Calu3 (cell line): ENCODE measurements at regions not wholly inside any gene's neighbourhood (a gene's known extent, or its start where the extent isn't known, plus 50 kb on each side); places are given as distances from the start of the nearest gene placed in this dataset.

Experiments
- BruUV-seq: library from RNA; stranded (reverse); fragments of 400-500 nt; replicated peaks from 2 replicates; lab custom pipeline; 2021; lab: Mats Ljungman, UMichigan
- CTCF ChIA-PET: fragments of 300-600 bp; sonication (Branson Sonifier 250); formaldehyde crosslinking; loops from one replicate; lab custom pipeline; 2022; ENCODE audit warnings: antibody characterized with exemption; lab: Charles Lee
- DNase-seq: peaks from one replicate; pipeline ENCODE4 v3.0.0; 2022
- H3K27ac Mint-ChIP-seq: one replicate; pipeline ENCODE4 v1.8.0; 2022; ENCODE audit warnings: mixed read lengths; ENCODE audit not compliant: unreplicated experiment
- H3K27me3 Mint-ChIP-seq: one replicate; pipeline ENCODE4 v1.8.0; 2022; ENCODE audit warnings: mixed read lengths; ENCODE audit not compliant: unreplicated experiment
- H3K36me3 Mint-ChIP-seq: one replicate; pipeline ENCODE4 v1.8.0; 2022; ENCODE audit warnings: mild to moderate bottlenecking, moderate library complexity, mixed read lengths; ENCODE audit not compliant: insufficient read depth, unreplicated experiment
- H3K4me1 Mint-ChIP-seq: one replicate; pipeline ENCODE4 v1.8.0; 2022; ENCODE audit warnings: mild to moderate bottlenecking, low read depth, mixed read lengths; ENCODE audit not compliant: unreplicated experiment
- H3K4me3 Mint-ChIP-seq: one replicate; pipeline ENCODE4 v1.8.0; 2022; ENCODE audit warnings: mild to moderate bottlenecking, low read depth, moderate library complexity, mixed read lengths; ENCODE audit not compliant: unreplicated experiment
- H3K9me3 Mint-ChIP-seq: one replicate; pipeline ENCODE4 v1.8.0; 2022; ENCODE audit warnings: low read depth, mixed read lengths; ENCODE audit not compliant: unreplicated experiment
- intact Hi-C: fragments of 100-400 bp; cut with micrococcal nuclease; formaldehyde crosslinking; loops from one replicate; pipeline ENCODE4 v1.10.0; 2022; ENCODE audit not compliant: unreplicated experiment
- TF ChIP-seq, protein P1 (sequence below): fragments of 200-600 bp; IDR thresholded peaks from one replicate; pipeline ENCODE4 v1.8.0; 2022; ENCODE audit warnings: antibody characterized with exemption; ENCODE audit not compliant: unreplicated experiment

DNA sequence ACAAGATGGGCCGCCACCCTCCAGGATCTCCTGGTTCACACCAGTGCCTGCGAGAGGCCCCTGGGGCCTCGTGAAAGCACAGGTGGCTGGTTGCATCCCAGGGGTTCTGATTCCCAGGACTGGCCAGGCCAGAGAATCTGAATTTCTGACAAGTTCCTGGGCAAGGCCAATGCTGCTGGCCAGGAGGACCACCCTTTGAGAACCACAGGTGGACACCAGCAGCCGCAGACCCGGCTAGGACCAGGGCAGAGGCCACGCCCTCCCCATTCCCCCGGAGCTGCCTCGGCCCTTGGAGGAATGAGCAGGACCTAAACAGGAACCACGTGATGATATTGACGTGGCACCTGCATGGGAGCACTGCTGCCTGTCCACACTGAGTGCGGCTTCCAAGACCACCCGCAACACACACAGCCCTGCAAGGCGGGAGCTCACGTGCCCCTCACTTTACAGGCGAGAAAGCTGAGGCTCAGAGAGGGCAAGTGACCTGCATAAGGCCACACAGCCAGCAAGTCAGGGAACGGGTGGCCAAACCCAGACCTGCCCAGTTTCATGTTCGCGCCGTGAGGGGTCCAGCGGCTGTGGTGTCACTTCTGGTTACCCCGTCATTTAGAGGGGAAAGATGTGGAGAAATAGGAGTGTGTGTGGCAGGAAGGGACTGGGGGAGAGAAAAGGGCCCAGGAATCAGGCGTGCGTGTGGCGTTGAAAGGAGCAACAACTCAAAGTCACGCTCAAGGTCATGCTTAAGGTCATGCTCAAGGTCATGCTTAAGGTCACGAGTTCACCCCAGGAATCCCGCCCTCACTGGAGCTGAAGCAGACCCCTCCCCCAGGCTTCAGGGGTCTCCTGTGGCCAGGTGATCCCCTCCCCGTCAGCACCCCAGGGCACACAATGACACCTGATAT, 105.9 kb upstream of the IER5L start:
- CTCF ChIA-PET = no interaction called here
- TF ChIP-seq, protein P1, sequence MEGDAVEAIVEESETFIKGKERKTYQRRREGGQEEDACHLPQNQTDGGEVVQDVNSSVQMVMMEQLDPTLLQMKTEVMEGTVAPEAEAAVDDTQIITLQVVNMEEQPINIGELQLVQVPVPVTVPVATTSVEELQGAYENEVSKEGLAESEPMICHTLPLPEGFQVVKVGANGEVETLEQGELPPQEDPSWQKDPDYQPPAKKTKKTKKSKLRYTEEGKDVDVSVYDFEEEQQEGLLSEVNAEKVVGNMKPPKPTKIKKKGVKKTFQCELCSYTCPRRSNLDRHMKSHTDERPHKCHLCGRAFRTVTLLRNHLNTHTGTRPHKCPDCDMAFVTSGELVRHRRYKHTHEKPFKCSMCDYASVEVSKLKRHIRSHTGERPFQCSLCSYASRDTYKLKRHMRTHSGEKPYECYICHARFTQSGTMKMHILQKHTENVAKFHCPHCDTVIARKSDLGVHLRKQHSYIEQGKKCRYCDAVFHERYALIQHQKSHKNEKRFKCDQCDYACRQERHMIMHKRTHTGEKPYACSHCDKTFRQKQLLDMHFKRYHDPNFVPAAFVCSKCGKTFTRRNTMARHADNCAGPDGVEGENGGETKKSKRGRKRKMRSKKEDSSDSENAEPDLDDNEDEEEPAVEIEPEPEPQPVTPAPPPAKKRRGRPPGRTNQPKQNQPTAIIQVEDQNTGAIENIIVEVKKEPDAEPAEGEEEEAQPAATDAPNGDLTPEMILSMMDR = no peak
- intact Hi-C loops = no loop called here
- peaks cover 4% of the 10 kb centered on the region for H3K4me1 Mint-ChIP-seq
- no peaks in the 10 kb centered on the region for H3K9me3 Mint-ChIP-seq
- no peak overlapping the region for H3K4me3 Mint-ChIP-seq
- no peaks in the 10 kb centered on the region for H3K36me3 Mint-ChIP-seq
- H3K27me3 Mint-ChIP-seq = no peaks in the 10 kb centered on the region
- no peak for DNase-seq
- no TSS peak for BruUV-seq
- H3K27ac Mint-ChIP-seq = no peak overlapping the region

GRCh38 chr9:129283291-129283691, 105.2 kb upstream of the IER5L start:
- TF ChIP-seq, protein P1 = no peak
- Mint-ChIP-seq H3K9me3 (no peaks in the 10 kb centered on the region), H3K27ac (no peak overlapping the region), H3K4me1 (no peaks in the 10 kb centered on the region), H3K27me3 (no peaks in the 10 kb centered on the region), H3K36me3 (no peaks in the 10 kb centered on the region), H3K4me3 (no peak overlapping the region)
- CTCF ChIA-PET = no interaction called here
- DNase-seq = no peak
- BruUV-seq = no TSS peak
- intact Hi-C loops = no loop called here

DNA sequence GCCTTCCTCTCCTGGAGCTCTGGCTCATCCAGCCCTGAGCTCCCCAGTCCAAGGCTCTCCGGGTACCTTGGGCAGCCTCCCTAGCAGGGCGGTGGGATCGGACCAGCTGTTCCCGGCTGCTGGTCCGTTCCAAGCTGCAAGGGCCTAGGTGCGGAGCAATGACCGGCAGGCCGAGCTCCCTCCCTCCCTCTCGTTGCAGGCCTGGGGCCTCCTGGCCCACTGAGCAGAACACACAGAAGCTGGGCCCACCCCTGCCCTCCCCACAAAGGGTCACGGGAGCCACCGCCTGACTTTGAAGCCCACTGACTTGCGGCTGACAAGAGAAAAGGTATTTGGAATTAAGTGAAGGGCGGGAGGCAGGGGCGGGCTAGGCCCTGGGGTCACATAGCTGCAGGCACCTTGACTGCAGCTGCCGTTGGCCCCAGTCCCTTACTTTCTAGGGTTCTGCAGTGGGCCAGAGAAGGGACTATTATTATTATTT, 104.7 kb upstream of the IER5L start:
- intact Hi-C loops = no loop called here
- no peak overlapping the region for H3K27ac Mint-ChIP-seq
- no TSS peak for BruUV-seq
- CTCF ChIA-PET = interaction anchor here (0.6 to 0.7 kb wide), 2 partner anchors 10 to 60 kb away, joined by 3 read pairs; no protein-coding TSS in a partner anchor
- H3K36me3 Mint-ChIP-seq = no peaks in the 10 kb centered on the region
- no peak for DNase-seq
- no peaks in the 10 kb centered on the region for H3K27me3 Mint-ChIP-seq
- TF ChIP-seq, protein P1 = no peak
- no peaks in the 10 kb centered on the region for H3K4me1 Mint-ChIP-seq
- H3K9me3 Mint-ChIP-seq = no peaks in the 10 kb centered on the region
- H3K4me3 Mint-ChIP-seq = no peak overlapping the region

GRCh38 chr9:129282272-129282671, 104.2 kb upstream of the IER5L start:
- intact Hi-C loops = no loop called here
- Mint-ChIP-seq H3K36me3 (no peaks in the 10 kb centered on the region), H3K27me3 (no peaks in the 10 kb centered on the region), H3K27ac (no peak overlapping the region), H3K4me1 (peaks cover 2% of the 10 kb centered on the region), H3K9me3 (no peaks in the 10 kb centered on the region), H3K4me3 (no peak overlapping the region)
- no TSS peak for BruUV-seq
- TF ChIP-seq, protein P1 = no peak
- no peak for DNase-seq
- CTCF ChIA-PET = interaction anchor here (0.6 to 0.7 kb wide), 2 partner anchors 9 to 60 kb away, joined by 3 read pairs; no protein-coding TSS in a partner anchor
